WTC11 (cell line): ENCODE measurements at regions not wholly inside any gene's neighbourhood (a gene's known extent, or its start where the extent isn't known, plus 50 kb on each side); places are given as distances from the start of the nearest gene placed in this dataset.

Source experiments
- ATF1 ChIP-seq: sonication (generic); formaldehyde crosslinking; IDR thresholded peaks from 2 replicates; pipeline ENCODE4 v1.8.1; 2023; ENCODE audit warnings: mild to moderate bottlenecking, moderate library complexity, missing genetic modification reagents
- NFE2L1 ChIP-seq: sonication (generic); formaldehyde crosslinking; IDR thresholded peaks from 2 replicates; pipeline ENCODE4 v1.8.1; 2023; ENCODE audit warnings: missing genetic modification reagents
- ZNF121 ChIP-seq: sonication (generic); formaldehyde crosslinking; IDR thresholded peaks from 2 replicates; pipeline ENCODE4 v1.8.0; 2023; ENCODE audit warnings: missing genetic modification reagents
- ZNF232 ChIP-seq: sonication (generic); formaldehyde crosslinking; IDR thresholded peaks from 2 replicates; pipeline ENCODE4 v1.8.0; 2022; ENCODE audit warnings: mild to moderate bottlenecking, missing genetic modification reagents
- TF ChIP-seq, protein P1 (sequence below): fragments of 200-600 bp; IDR thresholded peaks from 2 replicates; pipeline ENCODE4 v1.8.0; 2022; ENCODE audit warnings: antibody characterized with exemption
- TF ChIP-seq, protein P2 (sequence below): sonication (generic); formaldehyde crosslinking; IDR thresholded peaks from 2 replicates; pipeline ENCODE4 v1.8.1; 2023; ENCODE audit warnings: mild to moderate bottlenecking, missing genetic modification reagents
- TF ChIP-seq, protein P3 (sequence below): sonication (generic); formaldehyde crosslinking; IDR thresholded peaks from 2 replicates; pipeline ENCODE4 v1.8.1; 2022; ENCODE audit warnings: missing genetic modification reagents, borderline replicate concordance
- TF ChIP-seq, protein P4 (sequence below): sonication (generic); formaldehyde crosslinking; IDR thresholded peaks from 2 replicates; pipeline ENCODE4 v1.8.1; 2023; ENCODE audit warnings: mild to moderate bottlenecking, missing genetic modification reagents, moderate library complexity

DNA sequence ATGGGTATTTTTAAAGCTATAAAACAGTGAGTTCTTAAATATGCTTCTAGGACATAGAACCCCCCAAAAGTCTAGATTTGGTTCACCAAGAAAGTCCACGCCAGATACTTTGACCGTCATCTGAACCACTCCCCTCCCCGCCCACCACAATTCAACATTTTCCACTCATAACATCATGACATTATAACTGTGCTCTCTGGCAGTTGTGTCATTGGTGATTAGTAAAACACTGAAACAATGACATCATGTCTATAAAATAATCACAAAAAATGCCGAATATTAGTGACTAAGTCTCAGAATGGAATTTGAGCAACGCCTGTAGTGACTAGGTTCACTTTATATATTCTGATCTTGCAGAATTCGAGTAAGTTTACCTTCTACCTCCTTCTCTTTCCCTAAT is 732.3 kb downstream of the FGF9 start:
- TF ChIP-seq ZNF232 (no peak), NFE2L1 (CRISPR knock-in tag) (no peak), ZNF121 (no peak), ATF1 (CRISPR knock-in tag) (no peak)
- TF ChIP-seq, protein P1, sequence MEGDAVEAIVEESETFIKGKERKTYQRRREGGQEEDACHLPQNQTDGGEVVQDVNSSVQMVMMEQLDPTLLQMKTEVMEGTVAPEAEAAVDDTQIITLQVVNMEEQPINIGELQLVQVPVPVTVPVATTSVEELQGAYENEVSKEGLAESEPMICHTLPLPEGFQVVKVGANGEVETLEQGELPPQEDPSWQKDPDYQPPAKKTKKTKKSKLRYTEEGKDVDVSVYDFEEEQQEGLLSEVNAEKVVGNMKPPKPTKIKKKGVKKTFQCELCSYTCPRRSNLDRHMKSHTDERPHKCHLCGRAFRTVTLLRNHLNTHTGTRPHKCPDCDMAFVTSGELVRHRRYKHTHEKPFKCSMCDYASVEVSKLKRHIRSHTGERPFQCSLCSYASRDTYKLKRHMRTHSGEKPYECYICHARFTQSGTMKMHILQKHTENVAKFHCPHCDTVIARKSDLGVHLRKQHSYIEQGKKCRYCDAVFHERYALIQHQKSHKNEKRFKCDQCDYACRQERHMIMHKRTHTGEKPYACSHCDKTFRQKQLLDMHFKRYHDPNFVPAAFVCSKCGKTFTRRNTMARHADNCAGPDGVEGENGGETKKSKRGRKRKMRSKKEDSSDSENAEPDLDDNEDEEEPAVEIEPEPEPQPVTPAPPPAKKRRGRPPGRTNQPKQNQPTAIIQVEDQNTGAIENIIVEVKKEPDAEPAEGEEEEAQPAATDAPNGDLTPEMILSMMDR: no peak
- TF ChIP-seq, protein P2, sequence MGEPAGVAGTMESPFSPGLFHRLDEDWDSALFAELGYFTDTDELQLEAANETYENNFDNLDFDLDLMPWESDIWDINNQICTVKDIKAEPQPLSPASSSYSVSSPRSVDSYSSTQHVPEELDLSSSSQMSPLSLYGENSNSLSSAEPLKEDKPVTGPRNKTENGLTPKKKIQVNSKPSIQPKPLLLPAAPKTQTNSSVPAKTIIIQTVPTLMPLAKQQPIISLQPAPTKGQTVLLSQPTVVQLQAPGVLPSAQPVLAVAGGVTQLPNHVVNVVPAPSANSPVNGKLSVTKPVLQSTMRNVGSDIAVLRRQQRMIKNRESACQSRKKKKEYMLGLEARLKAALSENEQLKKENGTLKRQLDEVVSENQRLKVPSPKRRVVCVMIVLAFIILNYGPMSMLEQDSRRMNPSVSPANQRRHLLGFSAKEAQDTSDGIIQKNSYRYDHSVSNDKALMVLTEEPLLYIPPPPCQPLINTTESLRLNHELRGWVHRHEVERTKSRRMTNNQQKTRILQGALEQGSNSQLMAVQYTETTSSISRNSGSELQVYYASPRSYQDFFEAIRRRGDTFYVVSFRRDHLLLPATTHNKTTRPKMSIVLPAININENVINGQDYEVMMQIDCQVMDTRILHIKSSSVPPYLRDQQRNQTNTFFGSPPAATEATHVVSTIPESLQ (CRISPR knock-in tag): no peak
- TF ChIP-seq, protein P3, sequence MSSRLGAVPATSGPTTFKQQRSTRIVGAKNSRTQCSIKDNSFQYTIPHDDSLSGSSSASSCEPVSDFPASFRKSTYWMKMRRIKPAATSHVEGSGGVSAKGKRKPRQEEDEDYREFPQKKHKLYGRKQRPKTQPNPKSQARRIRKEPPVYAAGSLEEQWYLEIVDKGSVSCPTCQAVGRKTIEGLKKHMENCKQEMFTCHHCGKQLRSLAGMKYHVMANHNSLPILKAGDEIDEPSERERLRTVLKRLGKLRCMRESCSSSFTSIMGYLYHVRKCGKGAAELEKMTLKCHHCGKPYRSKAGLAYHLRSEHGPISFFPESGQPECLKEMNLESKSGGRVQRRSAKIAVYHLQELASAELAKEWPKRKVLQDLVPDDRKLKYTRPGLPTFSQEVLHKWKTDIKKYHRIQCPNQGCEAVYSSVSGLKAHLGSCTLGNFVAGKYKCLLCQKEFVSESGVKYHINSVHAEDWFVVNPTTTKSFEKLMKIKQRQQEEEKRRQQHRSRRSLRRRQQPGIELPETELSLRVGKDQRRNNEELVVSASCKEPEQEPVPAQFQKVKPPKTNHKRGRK: no peak
- TF ChIP-seq, protein P4, sequence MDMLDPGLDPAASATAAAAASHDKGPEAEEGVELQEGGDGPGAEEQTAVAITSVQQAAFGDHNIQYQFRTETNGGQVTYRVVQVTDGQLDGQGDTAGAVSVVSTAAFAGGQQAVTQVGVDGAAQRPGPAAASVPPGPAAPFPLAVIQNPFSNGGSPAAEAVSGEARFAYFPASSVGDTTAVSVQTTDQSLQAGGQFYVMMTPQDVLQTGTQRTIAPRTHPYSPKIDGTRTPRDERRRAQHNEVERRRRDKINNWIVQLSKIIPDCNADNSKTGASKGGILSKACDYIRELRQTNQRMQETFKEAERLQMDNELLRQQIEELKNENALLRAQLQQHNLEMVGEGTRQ (CRISPR knock-in tag): no peak
